ENCODE measurements at regions not wholly inside any gene's neighbourhood (a gene's known extent, or its start where the extent isn't known, plus 50 kb on each side); places are given as distances from the start of the nearest gene placed in this dataset.

- H3K27me3 Mint-ChIP-seq (ENCODE audit: low read depth): no peaks in the 10 kb centered on the region
- H3K4me3 Mint-ChIP-seq (ENCODE audit: unreplicated experiment): no peak overlapping the region
- no peaks in the 10 kb centered on the region for H3K36me3 Mint-ChIP-seq (ENCODE audit: low read depth)
- no peak overlapping the region for H3K27ac Mint-ChIP-seq (ENCODE audit: unreplicated experiment)
- no peak for TF ChIP-seq CTCF (IDR thresholded peaks at IDR 0.05)
- no peak for DNase-seq (ENCODE audit: low spot score)
- H3K9me3 Mint-ChIP-seq (ENCODE audit: low read depth): no peaks in the 10 kb centered on the region
- no peaks in the 10 kb centered on the region for H3K4me1 Mint-ChIP-seq (ENCODE audit: low read depth)
Measured at GRCh38 chr16:13793841-13794409, 126.0 kb upstream of the ERCC4 start.

- Mint-ChIP-seq H3K9me3 (ENCODE audit: low read depth) (no peaks in the 10 kb centered on the region), H3K27me3 (ENCODE audit: low read depth) (no peaks in the 10 kb centered on the region), H3K4me1 (ENCODE audit: low read depth) (no peaks in the 10 kb centered on the region), H3K36me3 (ENCODE audit: low read depth) (no peaks in the 10 kb centered on the region), H3K27ac (ENCODE audit: unreplicated experiment) (no peak overlapping the region), H3K4me3 (ENCODE audit: unreplicated experiment) (no peak overlapping the region)
- no peak for DNase-seq (ENCODE audit: low spot score)
- TF ChIP-seq CTCF (IDR thresholded peaks at IDR 0.05): no peak
Measured at GRCh38 chr16:13795131-13795530, 124.8 kb upstream of the ERCC4 start.

GRCh38 chr16:13797718-13798117 is 122.2 kb upstream of the ERCC4 start:
- Mint-ChIP-seq H3K9me3 (ENCODE audit: low read depth) (no peaks in the 10 kb centered on the region), H3K36me3 (ENCODE audit: low read depth) (no peaks in the 10 kb centered on the region), H3K4me3 (ENCODE audit: unreplicated experiment) (no peak overlapping the region), H3K27me3 (ENCODE audit: low read depth) (no peaks in the 10 kb centered on the region), H3K27ac (ENCODE audit: unreplicated experiment) (no peak overlapping the region), H3K4me1 (ENCODE audit: low read depth) (no peaks in the 10 kb centered on the region)
- no peak for TF ChIP-seq CTCF (IDR thresholded peaks at IDR 0.05)
- no peak for DNase-seq (ENCODE audit: low spot score)

- Mint-ChIP-seq H3K27ac (ENCODE audit: unreplicated experiment) (no peak overlapping the region), H3K4me3 (ENCODE audit: unreplicated experiment) (no peak overlapping the region), H3K4me1 (ENCODE audit: low read depth) (no peaks in the 10 kb centered on the region), H3K36me3 (ENCODE audit: low read depth) (no peaks in the 10 kb centered on the region), H3K9me3 (ENCODE audit: low read depth) (no peaks in the 10 kb centered on the region), H3K27me3 (ENCODE audit: low read depth) (no peaks in the 10 kb centered on the region)
- TF ChIP-seq CTCF (IDR thresholded peaks at IDR 0.05): no peak
- no peak for DNase-seq (ENCODE audit: low spot score)
Measured at GRCh38 chr16:13798211-13798610, 121.7 kb upstream of the ERCC4 start.

GRCh38 chr16:13803974-13804373 is 116.0 kb upstream of the ERCC4 start:
- no peaks in the 10 kb centered on the region for H3K36me3 Mint-ChIP-seq (ENCODE audit: low read depth)
- TF ChIP-seq CTCF (IDR thresholded peaks at IDR 0.05): no peak

More at GRCh38 chr16:13803974-13804373, 116.0 kb upstream of the ERCC4 start:
- Mint-ChIP-seq H3K4me3 (ENCODE audit: unreplicated experiment) (no peak overlapping the region), H3K4me1 (ENCODE audit: low read depth) (no peaks in the 10 kb centered on the region), H3K27me3 (ENCODE audit: low read depth) (no peaks in the 10 kb centered on the region), H3K27ac (ENCODE audit: unreplicated experiment) (no peak overlapping the region), H3K9me3 (ENCODE audit: low read depth) (no peaks in the 10 kb centered on the region)
- DNase-seq (ENCODE audit: low spot score): no peak
